Epithelial cell of esophagus (primary cell): ENCODE measurements at regions not wholly inside any gene's neighbourhood (a gene's known extent, or its start where the extent isn't known, plus 50 kb on each side); places are given as distances from the start of the nearest gene placed in this dataset.

Experiments used
- DNase-seq: peaks from one replicate; pipeline ENCODE4 v3.0.0; 2010; ENCODE audit warnings: low read depth
- H3K4me3 ChIP-seq: 2 replicates; pipeline ENCODE4 v1.5.1; 2011; ENCODE audit warnings: mild to moderate bottlenecking, low read length, control low read depth
- TF ChIP-seq, protein P1 (sequence below): IDR thresholded peaks from 2 replicates; pipeline ENCODE4 v1.5.1; 2011; ENCODE audit warnings: low read depth, mild to moderate bottlenecking, low read length, control low read depth, inconsistent platforms; ENCODE audit not compliant: insufficient read depth; ENCODE audit errors: missing control alignments

DNA sequence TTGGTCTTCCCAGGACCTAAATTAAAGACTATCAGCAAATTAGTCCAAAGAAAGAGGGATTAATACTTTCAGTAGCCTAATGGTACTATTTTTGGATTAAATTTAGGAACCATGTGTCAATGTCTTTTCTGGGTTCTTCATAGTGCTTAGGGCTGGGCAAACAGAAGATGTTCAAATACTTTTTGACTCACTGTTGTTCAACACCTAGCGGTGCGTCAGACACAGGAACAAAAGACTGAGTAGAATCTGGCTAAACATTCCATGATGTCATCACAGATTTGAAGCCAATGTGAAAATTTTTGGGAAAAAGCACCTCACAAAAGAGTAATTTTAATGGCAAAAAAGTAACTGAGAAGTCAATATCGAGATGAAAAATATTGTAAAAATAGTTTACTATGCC is 544.4 kb downstream of the EFNA5 start:
- TF ChIP-seq, protein P1, sequence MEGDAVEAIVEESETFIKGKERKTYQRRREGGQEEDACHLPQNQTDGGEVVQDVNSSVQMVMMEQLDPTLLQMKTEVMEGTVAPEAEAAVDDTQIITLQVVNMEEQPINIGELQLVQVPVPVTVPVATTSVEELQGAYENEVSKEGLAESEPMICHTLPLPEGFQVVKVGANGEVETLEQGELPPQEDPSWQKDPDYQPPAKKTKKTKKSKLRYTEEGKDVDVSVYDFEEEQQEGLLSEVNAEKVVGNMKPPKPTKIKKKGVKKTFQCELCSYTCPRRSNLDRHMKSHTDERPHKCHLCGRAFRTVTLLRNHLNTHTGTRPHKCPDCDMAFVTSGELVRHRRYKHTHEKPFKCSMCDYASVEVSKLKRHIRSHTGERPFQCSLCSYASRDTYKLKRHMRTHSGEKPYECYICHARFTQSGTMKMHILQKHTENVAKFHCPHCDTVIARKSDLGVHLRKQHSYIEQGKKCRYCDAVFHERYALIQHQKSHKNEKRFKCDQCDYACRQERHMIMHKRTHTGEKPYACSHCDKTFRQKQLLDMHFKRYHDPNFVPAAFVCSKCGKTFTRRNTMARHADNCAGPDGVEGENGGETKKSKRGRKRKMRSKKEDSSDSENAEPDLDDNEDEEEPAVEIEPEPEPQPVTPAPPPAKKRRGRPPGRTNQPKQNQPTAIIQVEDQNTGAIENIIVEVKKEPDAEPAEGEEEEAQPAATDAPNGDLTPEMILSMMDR, result no peak
- no peak overlapping the region for H3K4me3 ChIP-seq
- peak; percentile 62 for DNase-seq

DNA sequence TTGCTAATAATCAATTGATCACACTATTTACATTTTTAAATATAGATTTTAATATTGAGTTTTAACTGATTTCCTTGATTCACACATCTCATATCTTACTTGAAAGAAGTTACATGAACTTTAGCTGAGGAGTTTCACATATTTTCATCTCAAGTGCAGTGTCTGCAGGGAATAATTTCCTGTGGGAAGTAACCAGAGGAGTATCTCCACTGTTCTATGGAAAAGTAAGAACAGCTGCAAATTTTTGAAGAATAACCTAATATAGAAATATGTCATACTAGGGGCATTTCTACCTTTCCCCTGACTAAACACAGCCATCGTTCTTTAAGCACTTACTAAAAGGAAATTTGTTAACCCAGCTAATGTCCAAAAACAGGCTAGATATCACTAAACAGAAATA is 546.4 kb downstream of the EFNA5 start:
- DNase-seq, result no peak
- TF ChIP-seq, protein P1, result no peak
- H3K4me3 ChIP-seq, result no peak overlapping the region

DNA sequence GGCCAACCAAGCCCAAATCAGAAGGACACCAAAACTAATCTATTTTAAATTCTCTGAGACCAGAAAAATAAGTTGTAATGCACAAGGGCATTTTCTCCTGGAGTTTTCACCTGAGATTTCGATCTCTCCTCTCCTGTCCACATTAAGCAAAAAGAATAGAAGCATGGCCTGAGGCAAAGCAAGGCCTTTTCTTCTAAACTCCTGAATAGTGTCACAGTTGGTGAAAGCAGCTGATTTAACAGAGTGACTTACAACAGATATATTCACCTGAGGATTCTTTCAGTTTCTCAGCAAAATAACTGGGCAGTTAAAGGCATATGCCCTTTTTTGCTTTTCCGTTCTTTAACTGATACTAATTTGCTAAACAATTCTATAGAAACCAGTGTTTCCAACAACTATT is 547.7 kb downstream of the EFNA5 start:
- TF ChIP-seq, protein P1, result no peak
- DNase-seq, result no peak
- H3K4me3 ChIP-seq, result no peak overlapping the region

DNA sequence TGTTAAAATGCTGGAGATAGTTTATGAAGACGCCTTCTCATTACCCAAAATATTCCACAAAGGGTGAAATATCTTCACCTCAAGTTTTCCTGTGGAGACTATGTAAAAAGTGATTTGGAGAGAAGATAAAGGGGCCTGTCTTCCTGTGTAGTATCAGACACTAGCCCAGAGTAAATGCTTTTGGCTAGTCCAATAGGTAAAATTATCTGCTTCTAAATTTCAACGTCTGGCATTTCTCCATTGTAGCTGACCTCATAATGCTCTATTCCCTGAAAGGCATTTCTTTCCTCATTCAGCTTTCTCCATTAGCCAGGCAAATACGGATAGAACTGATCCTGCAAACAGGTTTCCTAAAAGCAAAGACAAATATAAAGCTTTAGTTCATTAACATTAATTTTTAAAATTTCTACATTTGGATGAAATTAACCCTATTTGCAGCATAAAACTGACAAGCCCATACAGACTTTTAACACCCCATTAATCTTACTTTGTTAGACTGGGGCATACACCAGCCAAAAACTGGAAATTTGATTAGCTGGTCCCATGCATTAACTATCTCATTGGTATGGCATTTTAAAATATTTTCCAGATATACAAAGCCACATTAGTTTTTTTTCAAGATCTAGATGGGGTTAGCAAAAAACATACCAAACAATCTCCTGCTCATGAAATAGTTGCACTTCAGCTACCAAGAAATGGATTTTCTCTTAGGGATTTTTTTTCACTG is 548.8 kb downstream of the EFNA5 start:
- no peak overlapping the region for H3K4me3 ChIP-seq
- TF ChIP-seq, protein P1, result no peak
- DNase-seq, result no peak

DNA sequence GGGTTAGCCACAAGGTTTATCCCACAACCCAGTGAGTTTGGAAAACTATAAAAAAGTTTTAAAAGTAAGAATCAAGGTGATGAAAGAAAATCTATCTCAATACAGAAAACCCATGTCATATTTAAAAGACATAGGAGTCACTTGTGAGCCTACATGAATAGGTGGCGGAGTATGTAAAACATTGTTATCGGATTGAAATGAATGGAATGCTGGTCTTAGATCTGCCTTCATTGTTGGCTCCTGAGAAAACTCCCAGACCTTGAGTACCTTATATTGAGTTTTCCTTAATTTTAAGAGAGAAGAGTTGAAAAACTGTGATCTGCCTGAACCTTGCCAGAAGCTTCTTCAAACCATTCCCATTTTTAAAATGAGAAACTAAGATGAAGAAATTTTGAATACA is 551.1 kb downstream of the EFNA5 start:
- no peak for DNase-seq
- TF ChIP-seq, protein P1, result no peak
- H3K4me3 ChIP-seq, result no peak overlapping the region

DNA sequence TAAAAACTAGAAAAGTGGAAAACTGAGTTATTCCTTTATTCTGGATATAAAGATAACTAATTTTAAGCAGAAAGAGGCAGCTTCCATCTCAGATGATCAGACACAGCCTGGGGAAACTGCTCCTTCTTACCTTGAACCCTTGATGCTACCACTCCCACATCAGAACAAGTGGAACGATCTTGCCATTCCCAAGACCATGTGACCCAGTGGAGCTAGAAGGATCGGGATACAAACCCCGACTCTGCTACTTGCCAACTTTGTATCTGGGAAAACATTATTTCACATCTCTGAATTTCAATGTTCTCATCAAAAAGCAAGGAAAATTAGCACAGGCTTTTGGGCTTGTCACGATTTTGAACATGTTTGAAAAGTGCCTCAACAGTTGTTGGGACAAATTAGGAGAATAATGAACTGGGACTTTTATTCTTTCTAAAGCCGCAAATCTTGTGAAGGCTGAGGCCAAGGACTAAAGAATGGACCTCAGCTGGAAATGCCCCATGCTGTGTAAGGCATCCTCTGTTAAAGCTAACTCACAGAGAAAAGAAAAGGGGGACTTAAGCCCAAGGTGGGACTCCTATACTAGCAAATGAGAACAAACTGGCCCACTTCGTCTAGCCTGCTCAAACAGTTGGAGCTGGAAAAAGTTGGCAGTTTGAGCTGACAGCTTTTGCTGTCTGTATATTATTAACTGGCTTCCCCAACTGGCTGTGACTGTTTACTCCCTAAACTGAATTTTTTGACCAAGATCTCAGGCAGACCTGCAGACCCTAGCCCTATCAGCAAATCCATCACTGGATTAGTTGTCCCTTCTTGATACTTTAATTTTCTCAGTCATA is 552.3 kb downstream of the EFNA5 start:
- no peak overlapping the region for H3K4me3 ChIP-seq

More for the DNA sequence above, 552.3 kb downstream of the EFNA5 start:
- TF ChIP-seq, protein P1, result no peak
- no peak for DNase-seq
